Osteocyte (in vitro differentiated cells): ENCODE measurements at regions not wholly inside any gene's neighbourhood (a gene's known extent, or its start where the extent isn't known, plus 50 kb on each side); places are given as distances from the start of the nearest gene placed in this dataset.

Experiments used
- DNase-seq: peaks from one replicate; pipeline ENCODE4 v3.0.0; 2021; ENCODE audit warnings: mixed read lengths; ENCODE audit not compliant: unreplicated experiment; ENCODE audit errors: extremely low spot score
- H3K27ac Mint-ChIP-seq: one replicate; pipeline ENCODE4 v1.8.0; 2021; ENCODE audit warnings: mild to moderate bottlenecking, mixed read lengths; ENCODE audit not compliant: unreplicated experiment
- H3K27me3 Mint-ChIP-seq: one replicate; pipeline ENCODE4 v1.8.0; 2021; ENCODE audit warnings: mixed read lengths; ENCODE audit not compliant: unreplicated experiment
- H3K36me3 Mint-ChIP-seq: one replicate; pipeline ENCODE4 v1.8.0; 2021; ENCODE audit warnings: mixed read lengths; ENCODE audit not compliant: unreplicated experiment
- H3K4me1 Mint-ChIP-seq: one replicate; pipeline ENCODE4 v1.8.0; 2021; ENCODE audit warnings: mixed read lengths; ENCODE audit not compliant: unreplicated experiment
- H3K4me3 Mint-ChIP-seq: one replicate; pipeline ENCODE4 v1.8.0; 2021; ENCODE audit warnings: mild to moderate bottlenecking, moderate library complexity, mixed read lengths; ENCODE audit not compliant: unreplicated experiment
- H3K9me3 Mint-ChIP-seq: one replicate; pipeline ENCODE4 v1.8.0; 2021; ENCODE audit warnings: mixed read lengths; ENCODE audit not compliant: unreplicated experiment
- CTCF ChIP-seq: fragments of 200-600 bp; sonication (generic); IDR thresholded peaks from 2 replicates; pipeline ENCODE4 v1.5.0; 2021; ENCODE audit warnings: antibody characterized with exemption, mild to moderate bottlenecking, moderate library complexity

GRCh38 chr4:72948080-72948479 is 121.4 kb downstream of the COX18 start:
- Mint-ChIP-seq H3K36me3 (no peaks in the 10 kb centered on the region), H3K27ac (no peak overlapping the region), H3K27me3 (peaks cover 13% of the 10 kb centered on the region), H3K4me3 (no peak overlapping the region), H3K4me1 (peaks cover 11% of the 10 kb centered on the region), H3K9me3 (no peaks in the 10 kb centered on the region)
- no peak for TF ChIP-seq CTCF
- no peak for DNase-seq

GRCh38 chr4:72945719-72946336 is 123.7 kb downstream of the COX18 start:
- H3K27me3 Mint-ChIP-seq, result peaks cover 15% of the 10 kb centered on the region
- no peaks in the 10 kb centered on the region for H3K36me3 Mint-ChIP-seq
- no peak for TF ChIP-seq CTCF
- no peak overlapping the region for H3K4me3 Mint-ChIP-seq
- H3K4me1 Mint-ChIP-seq, result peaks cover 8% of the 10 kb centered on the region
- H3K9me3 Mint-ChIP-seq, result no peaks in the 10 kb centered on the region
- H3K27ac Mint-ChIP-seq, result no peak overlapping the region
- DNase-seq, result no peak

- no peaks in the 10 kb centered on the region for H3K36me3 Mint-ChIP-seq
- TF ChIP-seq CTCF, result no peak
- no peak overlapping the region for H3K4me3 Mint-ChIP-seq
- no peak overlapping the region for H3K27ac Mint-ChIP-seq
- no peaks in the 10 kb centered on the region for H3K9me3 Mint-ChIP-seq
- no peak for DNase-seq
- H3K27me3 Mint-ChIP-seq, result peaks cover 11% of the 10 kb centered on the region
- peaks cover 21% of the 10 kb centered on the region for H3K4me1 Mint-ChIP-seq
Measured at GRCh38 chr4:72942565-72942964, 127.0 kb downstream of the COX18 start.

- DNase-seq, result no peak
- H3K36me3 Mint-ChIP-seq, result no peaks in the 10 kb centered on the region
- H3K4me3 Mint-ChIP-seq, result no peak overlapping the region
- H3K27ac Mint-ChIP-seq, result no peak overlapping the region
- TF ChIP-seq CTCF, result no peak
- peaks cover 13% of the 10 kb centered on the region for H3K4me1 Mint-ChIP-seq
- no peaks in the 10 kb centered on the region for H3K9me3 Mint-ChIP-seq
- H3K27me3 Mint-ChIP-seq, result peaks cover 6% of the 10 kb centered on the region
Measured at GRCh38 chr4:72938516-72938915, 131.0 kb downstream of the COX18 start.

GRCh38 chr4:72935462-72935861 is 134.1 kb downstream of the COX18 start:
- Mint-ChIP-seq H3K4me1 (peaks cover 13% of the 10 kb centered on the region), H3K4me3 (no peak overlapping the region), H3K9me3 (no peaks in the 10 kb centered on the region), H3K27ac (no peak overlapping the region), H3K27me3 (peaks cover 4% of the 10 kb centered on the region), H3K36me3 (no peaks in the 10 kb centered on the region)
- no peak for TF ChIP-seq CTCF
- DNase-seq, result no peak
